SK-N-SH (cell line): ENCODE measurements at regions not wholly inside any gene's neighbourhood (a gene's known extent, or its start where the extent isn't known, plus 50 kb on each side); places are given as distances from the start of the nearest gene placed in this dataset.

ENCODE experiments used
- CTCF ChIA-PET: fragments of 300-600, 350-600 bp; formaldehyde crosslinking; extraction: SDS; loops from one replicate; lab custom pipeline; 2021; lab: Yijun Ruan, JAX
- POLR2A ChIA-PET: fragments of 350-600 bp; sonication (Branson Sonifier 250); formaldehyde crosslinking; extraction: SDS; loops from one replicate; lab custom pipeline; 2020; ENCODE audit warnings: antibody characterized with exemption, inconsistent platforms; lab: Yijun Ruan, JAX
- DNase-seq: peaks from one replicate; pipeline ENCODE4 v3.0.0; 2012
- H2AFZ ChIP-seq: fragments of 200-600 bp; sonication (generic); 2 replicates; pipeline ENCODE4 v1.8.1; 2016; ENCODE audit warnings: antibody characterized with exemption, mild to moderate bottlenecking, low read depth
- H3F3A ChIP-seq: fragments of 200-600 bp; sonication (generic); replicated peaks from 2 replicates; pipeline ENCODE3; 2016; ENCODE audit warnings: antibody characterized with exemption, mild to moderate bottlenecking; ENCODE audit not compliant: insufficient read depth
- H3K27ac ChIP-seq, 2 experiments: fragments of 200-500 bp in 1 of 2; fragments of 200-600 bp in 1 of 2; sonication (Bioruptor generic) in 1 of 2; sonication (generic), shearing (Covaris generic) in 1 of 2; 2 replicates each; pipeline versions ENCODE4 v1.5.1 to v1.6.1; 2014 to 2016; ENCODE audit warnings: low read depth in 2 of 2, inconsistent platforms in 1 of 2, low read length in 1 of 2, mild to moderate bottlenecking in 1 of 2, mixed read lengths in 1 of 2
- H3K27me3 ChIP-seq: fragments of 200-600 bp; sonication (generic), shearing (Covaris generic); 2 replicates; pipeline ENCODE4 v1.6.1; 2016; ENCODE audit warnings: mixed run types; ENCODE audit not compliant: insufficient read depth
- H3K36me3 ChIP-seq, 2 experiments: fragments of 200-500 bp in 1 of 2; fragments of 200-600 bp in 1 of 2; sonication (Bioruptor generic) in 1 of 2; sonication (generic) in 1 of 2; replicated peaks in 1 of 2; 2 replicates each; pipeline versions ENCODE3 to v1.5.1; 2014 to 2016; ENCODE audit warnings: low read length in 1 of 2, mild to moderate bottlenecking in 1 of 2; ENCODE audit not compliant: insufficient read depth in 2 of 2, control insufficient read depth in 1 of 2
- H3K4me1 ChIP-seq, 2 experiments: fragments of 200-500 bp in 1 of 2; fragments of 200-600 bp in 1 of 2; sonication (Bioruptor generic) in 1 of 2; sonication (generic), shearing (Covaris generic) in 1 of 2; 2 replicates each; pipeline versions ENCODE4 v1.5.1 to v1.6.1; 2014 to 2016; ENCODE audit warnings: low read depth in 1 of 2, low read length in 1 of 2, mixed run types in 1 of 2; ENCODE audit not compliant: insufficient read depth in 2 of 2, control insufficient read depth in 1 of 2
- H3K4me2 ChIP-seq: fragments of 200-600 bp; sonication (generic), shearing (Covaris generic); 2 replicates; pipeline ENCODE4 v1.6.1; 2017; ENCODE audit warnings: mixed run types
- H3K4me3 ChIP-seq, 2 experiments: fragments of 200-500 bp in 1 of 2; fragments of 200-600 bp in 1 of 2; sonication (Bioruptor generic) in 1 of 2; sonication (generic), shearing (Covaris generic) in 1 of 2; 2 replicates each; pipeline versions ENCODE4 v1.5.1 to v1.8.1; 2014 to 2016; ENCODE audit warnings: low read depth in 2 of 2, inconsistent platforms in 1 of 2, low read length in 1 of 2, mild to moderate bottlenecking in 1 of 2, mixed read lengths in 1 of 2, moderate library complexity in 1 of 2
- H3K79me2 ChIP-seq: fragments of 200-600 bp; sonication (generic); 2 replicates; pipeline ENCODE4 v1.8.1; 2017; ENCODE audit warnings: mild to moderate bottlenecking; ENCODE audit not compliant: insufficient read depth
- H3K9ac ChIP-seq: fragments of 200-600 bp; sonication (generic); 2 replicates; pipeline ENCODE4 v1.6.1; 2017; ENCODE audit warnings: mixed run types
- H3K9me2 ChIP-seq: fragments of 200-600 bp; sonication (generic); 2 replicates; pipeline ENCODE4 v1.6.1; 2017; ENCODE audit warnings: mixed run types
- H3K9me3 ChIP-seq: fragments of 200-600 bp; sonication (generic); 2 replicates; pipeline ENCODE4 v1.6.1; 2017; ENCODE audit warnings: mixed run types, mild to moderate bottlenecking, moderate library complexity
- H4K20me1 ChIP-seq: fragments of 200-600 bp; sonication (generic); 2 replicates; pipeline ENCODE4 v1.6.1; 2017; ENCODE audit warnings: mild to moderate bottlenecking, mixed run types; ENCODE audit not compliant: insufficient read depth
- CTCF ChIP-seq: fragments of 200-600 bp; sonication (generic); IDR thresholded peaks from 2 replicates; pipeline ENCODE4 v1.6.1; 2017; ENCODE audit warnings: antibody characterized with exemption, mild to moderate bottlenecking, moderate library complexity
- EP300 ChIP-seq, 2 experiments: IDR thresholded peaks; 2 replicates each; pipeline versions ENCODE4 v1.4.0 to v1.6.1; 2012; ENCODE audit warnings: borderline replicate concordance in 1 of 2, low read depth in 1 of 2, low read length in 1 of 2
- FOXM1 ChIP-seq: IDR thresholded peaks from 2 replicates; pipeline ENCODE4 v1.4.0; 2012; ENCODE audit warnings: low read depth, mild to moderate bottlenecking
- GATA2 ChIP-seq: sonication (generic); formaldehyde crosslinking; IDR thresholded peaks from 2 replicates; pipeline ENCODE4 v1.5.0; 2020; ENCODE audit warnings: mild to moderate bottlenecking, missing genetic modification reagents
- IRF3 ChIP-seq: fragments of 150-350 bp; IDR thresholded peaks from 2 replicates; pipeline ENCODE4 v1.6.1; 2016; ENCODE audit warnings: mild to moderate bottlenecking, low read depth, low read length
- JUND ChIP-seq: IDR thresholded peaks from 2 replicates; pipeline ENCODE4 v1.4.0; 2012
- RAD21 ChIP-seq: IDR thresholded peaks from 2 replicates; pipeline ENCODE4 v1.6.1; 2012; ENCODE audit warnings: mild to moderate bottlenecking, low read length
- REST ChIP-seq: IDR thresholded peaks from 2 replicates; pipeline ENCODE4 v1.6.1; 2012; ENCODE audit warnings: mild to moderate bottlenecking, low read depth, low read length, moderate library complexity
- RXRA ChIP-seq: IDR thresholded peaks from 2 replicates; pipeline ENCODE4 v1.4.0; 2012; ENCODE audit warnings: low read depth, mild to moderate bottlenecking, borderline replicate concordance
- SMC3 ChIP-seq: IDR thresholded peaks from 2 replicates; pipeline ENCODE4 v1.6.1; 2012; ENCODE audit warnings: low read depth, low read length, improper control_type of control experiment
- TCF12 ChIP-seq: IDR thresholded peaks from 2 replicates; pipeline ENCODE4 v1.4.0; 2012
- YY1 ChIP-seq: IDR thresholded peaks from 2 replicates; pipeline ENCODE4 v1.4.0; 2012; ENCODE audit warnings: low read depth, mild to moderate bottlenecking
- WGBS: methylation state at CpG from one replicate; pipeline ENCODE4 v1.1.6; 2017; ENCODE audit warnings: low lambda C conversion rate; 5-methylcytosine and 5-hydroxymethylcytosine counted together
- TF ChIP-seq, protein P1 (sequence below): IDR thresholded peaks from 2 replicates; pipeline ENCODE4 v1.4.0; 2012; ENCODE audit warnings: low read depth, borderline replicate concordance

GRCh38 chr6:68040780-68041179 is 594.3 kb upstream of the ADGRB3 start:
- WGBS = 32% methylated on average over 3 of the region's 3 CpGs
- Histone ChIP-seq H3K9me3 (no peaks in the 10 kb centered on the region), H3K4me1 (no peaks in the 10 kb centered on the region), H3K27me3 (no peaks in the 10 kb centered on the region), H3K9ac (no peak overlapping the region), H2AFZ (no peak overlapping the region), H3K4me3 (no peak overlapping the region)
- TF ChIP-seq EP300 (IDR thresholded peaks at IDR 0.05; ENCODE audit: borderline replicate concordance in 1 of 2, low read depth in 1 of 2, low read length in 1 of 2) = no peak
- TF ChIP-seq JUND = no peak
- TF ChIP-seq RAD21 = no peak
- no peak for TF ChIP-seq YY1
- TF ChIP-seq, all 33 proteins: peak for 0
- Histone ChIP-seq H3K9me2 (0 out of 2 replicates have a peak, but pooled peaks cover 3% of the 10 kb centered on the region), H4K20me1 (no peaks in the 10 kb centered on the region), H3K36me3 (no peaks in the 10 kb centered on the region), H3F3A (no peaks in the 10 kb centered on the region), H3K27ac (no peak overlapping the region), H3K79me2 (no peaks in the 10 kb centered on the region), H3K4me2 (no peak overlapping the region)
- POLR2A ChIA-PET = no interaction called here
- CTCF ChIA-PET = no interaction called here
- DNase-seq = no peak

- H3K27me3 ChIP-seq = no peaks in the 10 kb centered on the region
- H3K4me2 ChIP-seq = no peak overlapping the region
- H3K4me3 ChIP-seq = no peak overlapping the region
- H3K9me2 ChIP-seq = 0 out of 2 replicates have a peak, but pooled peaks cover 3% of the 10 kb centered on the region
- no peak overlapping the region for H3K27ac ChIP-seq
- TF ChIP-seq SMC3 = no peak
- TF ChIP-seq FOXM1 = no peak
- no peak for TF ChIP-seq GATA2 (CRISPR knock-in tag)
- no peak for TF ChIP-seq YY1
- no peak for TF ChIP-seq RAD21
- DNase-seq = no peak
- no peak overlapping the region for H3K9ac ChIP-seq
- no peaks in the 10 kb centered on the region for H3K9me3 ChIP-seq
- H3K4me1 ChIP-seq = no peaks in the 10 kb centered on the region
- H3K36me3 ChIP-seq = no peaks in the 10 kb centered on the region
- no peaks in the 10 kb centered on the region for H4K20me1 ChIP-seq
- WGBS = 50% methylated on average over 13 of the region's 13 CpGs
- no peak overlapping the region for H2AFZ ChIP-seq
- POLR2A ChIA-PET = no interaction called here
- H3F3A ChIP-seq = no peaks in the 10 kb centered on the region
- no peaks in the 10 kb centered on the region for H3K79me2 ChIP-seq
- CTCF ChIA-PET = no interaction called here
These were observed 594.7 kb upstream of the ADGRB3 start for GRCh38 chr6:68040312-68040778.

DNA sequence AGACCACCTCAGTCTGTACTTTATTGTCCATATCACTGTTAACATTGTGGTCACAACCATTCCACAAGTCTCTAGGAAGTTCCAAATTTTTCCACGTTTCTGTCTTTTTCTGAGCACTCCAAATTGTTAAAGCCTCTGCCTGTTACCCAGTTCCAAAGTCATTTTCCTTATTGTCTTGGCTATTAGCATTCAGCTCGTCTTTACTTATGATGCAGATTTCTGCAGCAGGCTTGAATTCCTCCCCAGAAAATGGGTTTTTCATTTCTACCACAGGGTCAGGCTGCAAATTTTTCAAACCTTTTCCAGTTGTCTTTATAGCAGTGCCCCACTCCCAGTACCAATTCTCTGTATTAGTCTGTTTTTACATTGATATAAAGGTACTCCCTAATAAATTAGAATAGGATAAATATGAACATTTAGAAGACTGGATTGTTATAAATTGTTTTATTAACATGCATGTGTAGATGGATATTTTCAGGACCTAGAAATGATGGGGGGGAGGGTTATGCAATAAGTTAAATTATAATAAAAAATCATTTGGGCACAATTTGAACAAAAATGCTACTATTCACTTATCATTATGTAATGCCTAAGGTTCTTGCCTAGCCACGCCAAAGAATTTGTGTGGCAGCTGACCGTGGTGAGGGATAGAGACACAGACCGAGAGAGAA is 595.3 kb upstream of the ADGRB3 start:
- no peaks in the 10 kb centered on the region for H4K20me1 ChIP-seq
- 34% methylated on average over 4 of the region's 5 CpGs for WGBS
- no peaks in the 10 kb centered on the region for H3F3A ChIP-seq
- no peak overlapping the region for H2AFZ ChIP-seq
- no peaks in the 10 kb centered on the region for H3K79me2 ChIP-seq
- H3K27me3 ChIP-seq = no peaks in the 10 kb centered on the region
- no peak overlapping the region for H3K4me3 ChIP-seq
- ChIA-PET CTCF (no interaction called here), POLR2A (no interaction called here)
- H3K9ac ChIP-seq = no peak overlapping the region
- H3K4me2 ChIP-seq = no peak overlapping the region
- no peaks in the 10 kb centered on the region for H3K36me3 ChIP-seq
- no peak for DNase-seq
- 0 out of 2 replicates have a peak, but pooled peaks cover 3% of the 10 kb centered on the region for H3K9me2 ChIP-seq
- H3K9me3 ChIP-seq = no peaks in the 10 kb centered on the region
- no peaks in the 10 kb centered on the region for H3K4me1 ChIP-seq
- H3K27ac ChIP-seq = no peak overlapping the region
- TF ChIP-seq IRF3 (no peak), RXRA (no peak), TCF12 (no peak), CTCF (no peak), REST (no peak)
- TF ChIP-seq, protein P1, sequence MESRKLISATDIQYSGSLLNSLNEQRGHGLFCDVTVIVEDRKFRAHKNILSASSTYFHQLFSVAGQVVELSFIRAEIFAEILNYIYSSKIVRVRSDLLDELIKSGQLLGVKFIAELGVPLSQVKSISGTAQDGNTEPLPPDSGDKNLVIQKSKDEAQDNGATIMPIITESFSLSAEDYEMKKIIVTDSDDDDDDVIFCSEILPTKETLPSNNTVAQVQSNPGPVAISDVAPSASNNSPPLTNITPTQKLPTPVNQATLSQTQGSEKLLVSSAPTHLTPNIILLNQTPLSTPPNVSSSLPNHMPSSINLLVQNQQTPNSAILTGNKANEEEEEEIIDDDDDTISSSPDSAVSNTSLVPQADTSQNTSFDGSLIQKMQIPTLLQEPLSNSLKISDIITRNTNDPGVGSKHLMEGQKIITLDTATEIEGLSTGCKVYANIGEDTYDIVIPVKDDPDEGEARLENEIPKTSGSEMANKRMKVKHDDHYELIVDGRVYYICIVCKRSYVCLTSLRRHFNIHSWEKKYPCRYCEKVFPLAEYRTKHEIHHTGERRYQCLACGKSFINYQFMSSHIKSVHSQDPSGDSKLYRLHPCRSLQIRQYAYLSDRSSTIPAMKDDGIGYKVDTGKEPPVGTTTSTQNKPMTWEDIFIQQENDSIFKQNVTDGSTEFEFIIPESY = no peak
